ENCODE measurements at regions not wholly inside any gene's neighbourhood (a gene's known extent, or its start where the extent isn't known, plus 50 kb on each side); places are given as distances from the start of the nearest gene placed in this dataset.

DNA sequence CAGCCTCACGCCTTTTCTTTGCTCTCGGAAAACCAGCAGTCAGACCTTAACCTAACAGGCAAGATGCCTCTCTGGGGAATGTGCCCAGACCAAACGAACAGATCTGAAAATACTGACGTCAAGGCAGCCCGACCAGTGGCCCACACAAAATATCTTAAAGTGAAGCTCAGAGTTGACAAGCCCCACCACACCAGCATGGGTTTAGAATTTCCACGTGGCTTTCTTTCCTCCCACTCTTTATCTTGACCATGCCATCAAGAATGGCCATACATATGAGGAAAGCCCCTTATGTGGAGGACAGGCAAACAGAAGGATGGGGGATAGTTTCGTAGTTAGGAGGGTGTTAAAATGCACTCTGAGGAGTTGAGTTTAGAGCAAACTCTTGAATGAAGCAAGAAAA lies 89.8 kb downstream of the MRPL32 start:
- TF ChIP-seq, protein P1, sequence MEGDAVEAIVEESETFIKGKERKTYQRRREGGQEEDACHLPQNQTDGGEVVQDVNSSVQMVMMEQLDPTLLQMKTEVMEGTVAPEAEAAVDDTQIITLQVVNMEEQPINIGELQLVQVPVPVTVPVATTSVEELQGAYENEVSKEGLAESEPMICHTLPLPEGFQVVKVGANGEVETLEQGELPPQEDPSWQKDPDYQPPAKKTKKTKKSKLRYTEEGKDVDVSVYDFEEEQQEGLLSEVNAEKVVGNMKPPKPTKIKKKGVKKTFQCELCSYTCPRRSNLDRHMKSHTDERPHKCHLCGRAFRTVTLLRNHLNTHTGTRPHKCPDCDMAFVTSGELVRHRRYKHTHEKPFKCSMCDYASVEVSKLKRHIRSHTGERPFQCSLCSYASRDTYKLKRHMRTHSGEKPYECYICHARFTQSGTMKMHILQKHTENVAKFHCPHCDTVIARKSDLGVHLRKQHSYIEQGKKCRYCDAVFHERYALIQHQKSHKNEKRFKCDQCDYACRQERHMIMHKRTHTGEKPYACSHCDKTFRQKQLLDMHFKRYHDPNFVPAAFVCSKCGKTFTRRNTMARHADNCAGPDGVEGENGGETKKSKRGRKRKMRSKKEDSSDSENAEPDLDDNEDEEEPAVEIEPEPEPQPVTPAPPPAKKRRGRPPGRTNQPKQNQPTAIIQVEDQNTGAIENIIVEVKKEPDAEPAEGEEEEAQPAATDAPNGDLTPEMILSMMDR (conservative IDR thresholded peaks at IDR 0.05; ENCODE audit: low read length) = no peak
- H3K4me3 ChIP-seq (ENCODE audit: low read length) = no peak overlapping the region

DNA sequence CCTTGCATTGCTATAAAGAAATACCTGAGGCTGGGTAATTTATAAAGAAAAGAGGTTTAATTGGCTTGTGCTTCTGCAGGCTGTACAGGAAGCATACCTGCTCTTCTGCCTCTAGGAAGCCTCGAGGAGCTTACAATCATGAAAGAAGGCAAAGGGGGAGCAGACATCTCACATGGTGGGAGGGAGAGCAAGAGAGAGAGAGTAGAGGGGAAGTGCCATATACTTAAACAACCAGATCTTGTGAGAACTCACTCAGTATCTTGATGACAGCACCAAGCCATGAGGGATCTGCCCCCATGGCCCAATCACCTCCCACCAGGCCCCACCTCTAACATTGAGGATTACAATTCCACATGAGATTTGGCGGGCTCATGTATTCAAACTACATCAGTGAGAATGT lies 79.1 kb upstream of the HECW1 start:
- DNase-seq (ENCODE audit: low read depth) = no peak
- H3K4me3 ChIP-seq (ENCODE audit: low read length) = no peak overlapping the region
- TF ChIP-seq, protein P1 (conservative IDR thresholded peaks at IDR 0.05; ENCODE audit: low read length) = no peak

More for the DNA sequence above, 89.8 kb downstream of the MRPL32 start:
- no peak for DNase-seq (ENCODE audit: low read depth)

DNA sequence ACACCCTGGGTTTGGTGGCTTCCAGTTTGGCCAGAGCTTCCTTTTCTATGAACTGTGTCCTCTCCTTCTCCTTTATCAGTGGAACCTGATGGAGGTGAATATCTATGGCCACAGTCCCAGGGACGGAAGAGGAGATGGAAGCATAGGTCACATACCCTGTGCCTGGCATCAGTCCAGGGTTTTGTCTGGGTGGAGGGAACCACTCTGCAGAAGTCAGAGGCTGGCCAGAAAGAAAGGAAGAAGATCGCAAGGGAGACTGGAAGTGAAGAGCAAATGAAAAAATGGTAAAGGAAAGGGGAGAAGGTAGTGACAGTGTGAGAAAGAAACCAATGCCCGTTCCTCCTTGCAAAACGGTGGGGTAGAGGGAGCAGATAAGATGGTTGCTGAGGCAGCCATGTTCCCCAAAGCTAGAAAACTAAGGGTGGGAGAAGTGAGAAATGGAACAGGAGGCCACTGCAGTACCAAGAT lies 77.9 kb upstream of the HECW1 start:
- H3K4me3 ChIP-seq (ENCODE audit: low read length) = no peak overlapping the region
- no peak for DNase-seq (ENCODE audit: low read depth)
- TF ChIP-seq, protein P1 (conservative IDR thresholded peaks at IDR 0.05; ENCODE audit: low read length) = no peak

DNA sequence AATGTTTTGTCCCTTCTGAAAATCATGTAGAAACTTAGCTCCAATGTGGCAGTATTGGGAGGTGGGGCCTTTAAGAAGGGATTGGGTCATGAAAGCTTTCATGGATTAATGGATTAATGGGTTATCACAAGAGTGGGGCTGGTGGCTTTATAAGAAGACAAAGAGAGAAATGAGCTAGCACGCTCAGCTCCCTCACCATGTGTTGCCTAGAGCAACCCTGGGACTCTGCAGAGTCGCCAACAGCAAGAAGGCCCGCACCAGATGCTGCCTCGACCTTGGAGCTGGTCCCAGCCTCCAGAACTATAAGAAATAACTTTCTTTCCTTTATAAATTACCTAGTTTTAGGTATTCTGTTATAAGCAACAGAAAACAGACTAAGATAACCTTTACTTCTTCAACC lies 74.9 kb upstream of the HECW1 start:
- H3K4me3 ChIP-seq (ENCODE audit: low read length) = no peak overlapping the region
- DNase-seq (ENCODE audit: low read depth) = peak; percentile 44
- TF ChIP-seq, protein P1 (conservative IDR thresholded peaks at IDR 0.05; ENCODE audit: low read length) = no peak

DNA sequence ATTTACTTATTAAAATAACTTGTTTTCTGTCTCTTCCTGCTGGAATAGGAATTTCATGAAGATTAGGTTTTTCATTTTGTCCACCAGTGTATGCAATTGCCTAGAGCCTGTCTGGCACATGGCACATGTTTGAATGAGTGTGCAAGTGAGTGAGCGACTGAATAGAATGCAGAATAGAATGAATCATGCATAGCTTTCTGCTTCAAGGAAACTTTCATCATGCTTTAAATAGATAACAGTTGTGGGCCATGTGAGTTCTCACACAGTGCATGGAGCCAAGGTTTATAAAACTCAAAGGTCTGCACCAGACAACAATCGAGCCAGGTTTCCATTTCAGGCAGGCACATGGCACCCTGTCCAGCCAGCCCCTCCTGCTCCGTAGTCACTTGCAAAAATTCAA lies 74.2 kb upstream of the HECW1 start:
- no peak overlapping the region for H3K4me3 ChIP-seq (ENCODE audit: low read length)
- peak; percentile 93 for DNase-seq (ENCODE audit: low read depth)
- TF ChIP-seq, protein P1 (conservative IDR thresholded peaks at IDR 0.05; ENCODE audit: low read length) = no peak

DNA sequence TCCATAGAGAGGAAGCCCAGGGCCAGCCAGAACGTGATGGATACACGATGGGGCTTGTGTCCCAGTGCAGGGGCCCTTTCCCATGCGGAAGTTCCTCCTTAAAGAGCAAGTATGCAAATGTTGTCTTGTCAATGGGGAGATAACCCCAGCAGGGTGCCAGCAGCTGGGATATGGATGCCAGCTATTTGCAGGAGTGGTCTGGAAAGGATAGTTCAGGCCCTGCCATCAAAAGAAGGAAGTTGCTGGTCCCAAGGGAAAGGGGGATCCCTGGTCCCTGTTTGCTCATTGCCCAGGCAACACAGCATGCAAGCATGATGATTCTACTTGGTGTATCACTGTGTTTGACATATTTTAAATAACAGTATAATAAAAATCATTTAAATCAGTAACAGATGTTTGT lies 73.1 kb upstream of the HECW1 start:
- H3K4me3 ChIP-seq (ENCODE audit: low read length) = no peak overlapping the region
- TF ChIP-seq, protein P1 (conservative IDR thresholded peaks at IDR 0.05; ENCODE audit: low read length) = no peak
- peak; percentile 82 for DNase-seq (ENCODE audit: low read depth)

DNA sequence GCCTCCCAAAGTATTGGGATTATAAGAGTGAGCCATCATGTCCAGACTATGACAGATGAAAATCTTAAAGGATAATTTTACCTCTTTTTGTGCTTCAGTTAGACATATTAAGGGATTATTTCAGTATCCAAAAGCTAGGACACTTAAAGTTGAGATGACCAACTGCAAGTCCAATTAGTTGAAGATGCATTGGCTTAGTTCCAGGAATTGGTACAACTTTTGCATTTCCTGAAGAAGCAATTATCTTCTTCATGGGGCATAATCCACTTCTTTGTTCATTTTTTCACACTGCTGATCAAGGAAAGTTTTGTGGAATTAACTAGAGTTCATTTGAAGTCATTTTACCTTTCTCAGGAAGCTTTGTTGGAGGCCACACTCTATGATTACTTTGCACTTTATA lies 72.0 kb upstream of the HECW1 start:
- DNase-seq (ENCODE audit: low read depth) = no peak
- H3K4me3 ChIP-seq (ENCODE audit: low read length) = no peak overlapping the region
- TF ChIP-seq, protein P1 (conservative IDR thresholded peaks at IDR 0.05; ENCODE audit: low read length) = no peak

All from AG10803 (cell line).